Neural progenitor cell (in vitro differentiated cells): ENCODE measurements at regions not wholly inside any gene's neighbourhood (a gene's known extent, or its start where the extent isn't known, plus 50 kb on each side); places are given as distances from the start of the nearest gene placed in this dataset.

ENCODE experiments used
- CTCF ChIP-seq: fragments of 200-600 bp; sonication (generic); IDR thresholded peaks from 2 replicates; pipeline ENCODE4 v1.5.1; 2017; ENCODE audit warnings: antibody characterized with exemption, mild to moderate bottlenecking
- EZH2 ChIP-seq: fragments of 200-600 bp; sonication (generic); IDR thresholded peaks from 2 replicates; pipeline ENCODE4 v1.6.1; 2017; ENCODE audit warnings: antibody characterized with exemption, mild to moderate bottlenecking, moderate library complexity

- no peak for TF ChIP-seq CTCF
- no peak for TF ChIP-seq EZH2
Measured at GRCh38 chr5:17806818-17807468, 172.7 kb downstream of the TAF11L14 start.
